Astrocyte (in vitro differentiated cells and primary cell): ENCODE measurements at regions not wholly inside any gene's neighbourhood (a gene's known extent, or its start where the extent isn't known, plus 50 kb on each side); places are given as distances from the start of the nearest gene placed in this dataset.

Experiments
- DNase-seq: peaks from one replicate; pipeline ENCODE4 v3.0.0-alpha.2; 2010; ENCODE audit warnings: low read depth
- FAIRE-seq: peaks from 2 replicates; lab custom pipeline; 2011; peaks lifted over from hg19 to GRCh38; lab: Jason Lieb, UNC
- H2AFZ ChIP-seq: 2 replicates; pipeline ENCODE4 v1.6.0; 2012; ENCODE audit warnings: low read depth, low read length, inconsistent platforms
- H3K27ac ChIP-seq: 2 replicates; pipeline ENCODE4 v1.5.1; 2011; ENCODE audit warnings: low read depth, low read length, inconsistent platforms
- H3K27me3 ChIP-seq: 2 replicates; pipeline ENCODE4 v1.6.0; 2011; ENCODE audit warnings: low read length, inconsistent platforms; ENCODE audit not compliant: insufficient read depth
- H3K36me3 ChIP-seq: 2 replicates; pipeline ENCODE4 v1.5.1; 2011; ENCODE audit warnings: low read length, inconsistent platforms; ENCODE audit not compliant: insufficient read depth
- H3K4me1 ChIP-seq: 2 replicates; pipeline ENCODE4 v1.5.1; 2011; ENCODE audit warnings: low read length, inconsistent platforms; ENCODE audit not compliant: insufficient read depth
- H3K4me2 ChIP-seq: 2 replicates; pipeline ENCODE4 v1.6.0; 2012; ENCODE audit warnings: low read length, inconsistent platforms
- H3K4me3 ChIP-seq: 2 replicates; pipeline ENCODE4 v1.5.1; 2011; ENCODE audit warnings: low read depth, mild to moderate bottlenecking, low read length, inconsistent platforms; ENCODE audit not compliant: insufficient read depth
- H3K79me2 ChIP-seq: 2 replicates; pipeline ENCODE4 v1.6.0; 2012; ENCODE audit warnings: mild to moderate bottlenecking, low read length, inconsistent platforms; ENCODE audit not compliant: insufficient read depth
- H3K9ac ChIP-seq: 2 replicates; pipeline ENCODE4 v1.6.0; 2012; ENCODE audit warnings: mild to moderate bottlenecking, low read length, inconsistent platforms
- H3K9me3 ChIP-seq: 2 replicates; pipeline ENCODE4 v1.5.1; 2012; ENCODE audit warnings: low read depth, mild to moderate bottlenecking, low read length, inconsistent platforms; ENCODE audit not compliant: insufficient read depth
- H4K20me1 ChIP-seq: 2 replicates; pipeline ENCODE4 v1.6.0; 2012; ENCODE audit warnings: low read length, inconsistent platforms; ENCODE audit not compliant: insufficient read depth
- H3K27ac Mint-ChIP-seq: one replicate; pipeline ENCODE4 v1.8.0; 2021; ENCODE audit warnings: mild to moderate bottlenecking, mixed read lengths; ENCODE audit not compliant: unreplicated experiment
- H3K27me3 Mint-ChIP-seq: one replicate; pipeline ENCODE4 v1.8.0; 2021; ENCODE audit warnings: low read depth, mixed read lengths; ENCODE audit not compliant: unreplicated experiment
- H3K36me3 Mint-ChIP-seq: one replicate; pipeline ENCODE4 v1.8.0; 2021; ENCODE audit warnings: low read depth, mixed read lengths; ENCODE audit not compliant: unreplicated experiment
- H3K4me1 Mint-ChIP-seq: one replicate; pipeline ENCODE4 v1.8.0; 2021; ENCODE audit warnings: low read depth, mixed read lengths; ENCODE audit not compliant: unreplicated experiment
- H3K4me3 Mint-ChIP-seq: one replicate; pipeline ENCODE4 v1.8.0; 2021; ENCODE audit warnings: mild to moderate bottlenecking, moderate library complexity, mixed read lengths; ENCODE audit not compliant: unreplicated experiment
- H3K9me3 Mint-ChIP-seq: one replicate; pipeline ENCODE4 v1.8.0; 2021; ENCODE audit warnings: mild to moderate bottlenecking, mixed read lengths; ENCODE audit not compliant: unreplicated experiment
- EZH2 ChIP-seq: IDR thresholded peaks from 2 replicates; pipeline ENCODE4 v1.6.1; 2012; ENCODE audit warnings: mild to moderate bottlenecking, low read length, inconsistent platforms; ENCODE audit not compliant: insufficient read depth
- TF ChIP-seq, protein P1 (sequence below): IDR thresholded peaks from 2 replicates; pipeline ENCODE4 v1.5.1; 2011; ENCODE audit warnings: low read depth, mild to moderate bottlenecking, inconsistent platforms, low read length, moderate library complexity; ENCODE audit not compliant: insufficient read depth

DNA sequence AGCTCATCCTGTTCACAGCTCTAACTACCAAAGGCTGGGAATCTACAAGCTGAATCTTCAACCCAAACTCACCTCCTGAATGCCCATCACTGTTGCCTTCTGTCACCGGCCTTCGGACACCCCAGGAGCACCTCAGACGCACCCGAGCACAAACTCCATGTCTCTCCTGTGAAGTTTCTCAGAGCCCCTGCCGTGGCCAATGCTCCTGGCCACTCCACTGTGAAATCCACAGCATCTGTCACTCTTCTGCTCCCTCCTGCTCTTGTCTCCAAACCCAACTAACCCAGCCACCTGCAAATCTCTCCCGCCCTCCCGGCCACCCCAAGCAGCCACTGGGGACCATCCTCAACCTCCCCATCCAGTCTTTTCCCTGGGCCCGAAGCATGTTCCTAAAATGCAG lies 457.9 kb upstream of the SALL3 start:
- TF ChIP-seq, protein P1, sequence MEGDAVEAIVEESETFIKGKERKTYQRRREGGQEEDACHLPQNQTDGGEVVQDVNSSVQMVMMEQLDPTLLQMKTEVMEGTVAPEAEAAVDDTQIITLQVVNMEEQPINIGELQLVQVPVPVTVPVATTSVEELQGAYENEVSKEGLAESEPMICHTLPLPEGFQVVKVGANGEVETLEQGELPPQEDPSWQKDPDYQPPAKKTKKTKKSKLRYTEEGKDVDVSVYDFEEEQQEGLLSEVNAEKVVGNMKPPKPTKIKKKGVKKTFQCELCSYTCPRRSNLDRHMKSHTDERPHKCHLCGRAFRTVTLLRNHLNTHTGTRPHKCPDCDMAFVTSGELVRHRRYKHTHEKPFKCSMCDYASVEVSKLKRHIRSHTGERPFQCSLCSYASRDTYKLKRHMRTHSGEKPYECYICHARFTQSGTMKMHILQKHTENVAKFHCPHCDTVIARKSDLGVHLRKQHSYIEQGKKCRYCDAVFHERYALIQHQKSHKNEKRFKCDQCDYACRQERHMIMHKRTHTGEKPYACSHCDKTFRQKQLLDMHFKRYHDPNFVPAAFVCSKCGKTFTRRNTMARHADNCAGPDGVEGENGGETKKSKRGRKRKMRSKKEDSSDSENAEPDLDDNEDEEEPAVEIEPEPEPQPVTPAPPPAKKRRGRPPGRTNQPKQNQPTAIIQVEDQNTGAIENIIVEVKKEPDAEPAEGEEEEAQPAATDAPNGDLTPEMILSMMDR, result no peak
- TF ChIP-seq EZH2, result no peak
- H3K27me3 ChIP-seq, result no peaks in the 10 kb centered on the region
- no peaks in the 10 kb centered on the region for H3K27me3 Mint-ChIP-seq
- no peaks in the 10 kb centered on the region for H4K20me1 ChIP-seq
- no peak overlapping the region for H3K4me3 ChIP-seq
- no peaks in the 10 kb centered on the region for H3K4me1 Mint-ChIP-seq
- H3K36me3 ChIP-seq, result no peaks in the 10 kb centered on the region
- H3K9me3 Mint-ChIP-seq, result peaks cover 9% of the 10 kb centered on the region
- H3K4me3 Mint-ChIP-seq, result no peak overlapping the region
- H3K9ac ChIP-seq, result no peak overlapping the region
- no peak overlapping the region for H3K27ac Mint-ChIP-seq
- no peak overlapping the region for H3K4me2 ChIP-seq
- H3K4me1 ChIP-seq, result no peaks in the 10 kb centered on the region
- FAIRE-seq (no peak), DNase-seq (no peak)
- H3K27ac ChIP-seq, result no peak overlapping the region
- H3K36me3 Mint-ChIP-seq, result no peaks in the 10 kb centered on the region
- no peak overlapping the region for H2AFZ ChIP-seq
- H3K9me3 ChIP-seq, result peaks cover 9% of the 10 kb centered on the region
- H3K79me2 ChIP-seq, result no peaks in the 10 kb centered on the region

DNA sequence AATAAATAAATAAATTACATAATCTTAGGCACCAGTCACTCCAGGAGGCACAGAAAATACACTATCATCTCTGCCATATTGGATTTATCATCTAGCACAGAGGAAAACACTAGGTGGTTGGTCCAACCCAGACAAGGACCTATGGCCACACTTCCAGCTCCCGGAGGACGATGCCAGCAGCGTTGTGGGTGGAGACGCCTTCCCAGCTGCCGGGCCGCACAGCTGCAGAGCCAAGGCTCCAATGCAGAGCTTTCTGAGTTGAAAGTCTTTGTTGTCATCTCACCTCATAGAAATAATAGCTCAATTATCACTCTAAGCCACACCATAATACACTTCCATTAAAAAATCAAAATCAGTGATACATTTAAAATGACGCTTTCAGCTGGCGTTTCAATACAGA lies 457.1 kb upstream of the SALL3 start:
- TF ChIP-seq EZH2, result no peak
- TF ChIP-seq, protein P1, result no peak
- H3K27ac Mint-ChIP-seq, result no peak overlapping the region
- no peak overlapping the region for H3K27ac ChIP-seq
- H3K9me3 Mint-ChIP-seq, result peaks cover 9% of the 10 kb centered on the region
- H3K4me1 Mint-ChIP-seq, result no peaks in the 10 kb centered on the region
- H3K27me3 Mint-ChIP-seq, result no peaks in the 10 kb centered on the region
- H3K9ac ChIP-seq, result no peak overlapping the region
- no peak overlapping the region for H3K4me2 ChIP-seq
- no peaks in the 10 kb centered on the region for H3K27me3 ChIP-seq
- no peak overlapping the region for H2AFZ ChIP-seq
- H3K4me1 ChIP-seq, result no peaks in the 10 kb centered on the region
- no peak for DNase-seq
- no peak for FAIRE-seq
- H3K4me3 Mint-ChIP-seq, result no peak overlapping the region
- peaks cover 9% of the 10 kb centered on the region for H3K9me3 ChIP-seq
- no peaks in the 10 kb centered on the region for H3K79me2 ChIP-seq
- no peaks in the 10 kb centered on the region for H4K20me1 ChIP-seq
- H3K4me3 ChIP-seq, result no peak overlapping the region
- H3K36me3 Mint-ChIP-seq, result no peaks in the 10 kb centered on the region
- no peaks in the 10 kb centered on the region for H3K36me3 ChIP-seq

DNA sequence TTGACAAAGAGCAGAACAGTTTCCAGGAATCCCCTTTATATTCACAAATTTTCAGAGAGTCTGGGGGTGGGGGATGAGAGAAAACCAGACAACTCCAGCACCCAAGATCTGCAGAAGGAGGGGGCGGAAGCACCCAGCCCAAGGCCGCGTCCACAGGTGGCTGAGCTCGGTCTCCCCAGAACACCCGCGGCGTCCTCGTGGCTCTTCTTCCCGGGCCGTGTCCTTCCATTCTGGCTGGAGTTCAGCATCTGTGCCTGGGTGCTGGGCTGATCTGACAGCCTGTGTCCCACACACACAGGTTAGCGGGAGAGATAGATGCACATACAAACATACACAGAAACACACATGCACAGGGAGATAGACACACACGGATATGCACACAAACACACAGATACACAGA lies 455.8 kb upstream of the SALL3 start:
- no peak for DNase-seq
- no peaks in the 10 kb centered on the region for H3K27me3 Mint-ChIP-seq
- TF ChIP-seq, protein P1, result no peak
- no peak for TF ChIP-seq EZH2
- FAIRE-seq, result no peak
- Histone ChIP-seq H4K20me1 (no peaks in the 10 kb centered on the region), H3K4me1 (no peaks in the 10 kb centered on the region), H3K4me3 (no peak overlapping the region), H3K36me3 (no peaks in the 10 kb centered on the region), H3K27ac (no peak overlapping the region), H3K9me3 (peaks cover 11% of the 10 kb centered on the region), H3K4me2 (no peak overlapping the region), H3K79me2 (no peaks in the 10 kb centered on the region), H2AFZ (no peak overlapping the region), H3K27me3 (no peaks in the 10 kb centered on the region), H3K9ac (no peak overlapping the region)
- H3K9me3 Mint-ChIP-seq, result peaks cover 6% of the 10 kb centered on the region
- no peak overlapping the region for H3K27ac Mint-ChIP-seq
- no peak overlapping the region for H3K4me3 Mint-ChIP-seq
- H3K36me3 Mint-ChIP-seq, result no peaks in the 10 kb centered on the region
- H3K4me1 Mint-ChIP-seq, result no peaks in the 10 kb centered on the region
